SU-DHL-6 (cell line): ENCODE measurements at regions not wholly inside any gene's neighbourhood (a gene's known extent, or its start where the extent isn't known, plus 50 kb on each side); places are given as distances from the start of the nearest gene placed in this dataset.

Experiments
- H2AFZ ChIP-seq: fragments of 200-600 bp; sonication (generic); 2 replicates; pipeline ENCODE4 v1.6.1; 2014; ENCODE audit warnings: low read depth, mild to moderate bottlenecking, moderate library complexity, mixed read lengths, antibody characterized with exemption, low read length; ENCODE audit not compliant: severe bottlenecking
- H3F3A ChIP-seq: fragments of 200-600 bp; shearing (Covaris generic); 2 replicates; pipeline ENCODE4 v1.6.0; 2016; ENCODE audit warnings: antibody characterized with exemption, mild to moderate bottlenecking; ENCODE audit not compliant: insufficient read depth
- H3K27ac ChIP-seq: fragments of 200-600 bp; sonication (generic); 2 replicates; pipeline ENCODE4 v1.5.1; 2016; ENCODE audit warnings: low read depth, mild to moderate bottlenecking, low read length, moderate library complexity, mixed read lengths
- H3K27me3 ChIP-seq: fragments of 200-600 bp; sonication (generic), shearing (Covaris generic); 2 replicates; pipeline ENCODE4 v1.6.0; 2014; ENCODE audit warnings: mild to moderate bottlenecking, low read length
- H3K36me3 ChIP-seq: fragments of 200-600 bp; sonication (generic); 2 replicates; pipeline ENCODE4 v1.6.1; 2014; ENCODE audit warnings: mild to moderate bottlenecking, low read length, mixed read lengths
- H3K4me2 ChIP-seq: fragments of 300-600, 200-600 bp; shearing (Covaris generic), sonication (generic); 2 replicates; pipeline ENCODE4 v1.6.0; 2014; ENCODE audit warnings: low read length, low read depth, mild to moderate bottlenecking; ENCODE audit not compliant: poor library complexity, severe bottlenecking
- H3K4me3 ChIP-seq: fragments of 200-600 bp; sonication (generic); 2 replicates; pipeline ENCODE4 v1.5.1; 2014; ENCODE audit warnings: antibody characterized with exemption, low read length, mild to moderate bottlenecking, mixed read lengths; ENCODE audit not compliant: insufficient read depth, poor library complexity, severe bottlenecking
- H3K79me2 ChIP-seq: fragments of 200-600 bp; sonication (generic); 2 replicates; pipeline ENCODE4 v1.6.1; 2014; ENCODE audit warnings: mild to moderate bottlenecking, low read length, moderate library complexity; ENCODE audit not compliant: insufficient read depth
- H3K9ac ChIP-seq: fragments of 200-600 bp; sonication (generic); 2 replicates; pipeline ENCODE4 v1.7.0; 2014; ENCODE audit warnings: mild to moderate bottlenecking, low read length
- H3K9me2 ChIP-seq: fragments of 200-600 bp; sonication (generic); replicated peaks from 2 replicates; pipeline ENCODE4 v1.6.1; 2014; ENCODE audit warnings: low read length; ENCODE audit not compliant: insufficient read depth
- H3K9me3 ChIP-seq: fragments of 200-600 bp; sonication (generic); 2 replicates; pipeline ENCODE4 v1.6.1; 2014; ENCODE audit warnings: low read length, mixed read lengths; ENCODE audit not compliant: insufficient read depth
- H4K20me1 ChIP-seq: fragments of 200-600 bp; sonication (generic); 2 replicates; pipeline ENCODE4 v1.6.1; 2014; ENCODE audit warnings: low read depth, mild to moderate bottlenecking, antibody characterized with exemption, low read length, moderate library complexity, mixed read lengths
- CTCF ChIP-seq: fragments of 200-600 bp; sonication (generic); IDR thresholded peaks from one replicate; pipeline ENCODE4 v1.5.1; 2017; ENCODE audit warnings: antibody characterized with exemption, mild to moderate bottlenecking, low read length, moderate library complexity; ENCODE audit not compliant: insufficient read depth, poor library complexity, severe bottlenecking
- EZH2phosphoT487 ChIP-seq: fragments of 200-600 bp; sonication (generic), shearing (Covaris generic); conservative IDR thresholded peaks from 2 replicates; pipeline ENCODE4 v1.6.1; 2018; ENCODE audit warnings: mild to moderate bottlenecking, antibody characterized with exemption, low read length, moderate library complexity, mixed read lengths

- no peak overlapping the region for H3K27ac ChIP-seq
- H3F3A ChIP-seq: no peaks in the 10 kb centered on the region
- H3K9me3 ChIP-seq: peaks cover 6% of the 10 kb centered on the region; the same call in 1 of the 2 replicates
- H3K79me2 ChIP-seq: no peaks in the 10 kb centered on the region
- no peak for TF ChIP-seq CTCF
- no peak for TF ChIP-seq EZH2phosphoT487
- H2AFZ ChIP-seq: no peak overlapping the region
- no peak overlapping the region for H3K9ac ChIP-seq
- no peaks in the 10 kb centered on the region for H3K27me3 ChIP-seq
- H3K9me2 ChIP-seq: no peaks in the 10 kb centered on the region
- H4K20me1 ChIP-seq: no peaks in the 10 kb centered on the region
- no peak overlapping the region for H3K4me2 ChIP-seq
- no peaks in the 10 kb centered on the region for H3K36me3 ChIP-seq
- no peak overlapping the region for H3K4me3 ChIP-seq
Measured at GRCh38 chr2:5913711-5914395, 221.7 kb downstream of the SOX11 start.

GRCh38 chr2:5914811-5915611 lies 222.8 kb downstream of the SOX11 start:
- Histone ChIP-seq H3K27me3 (no peaks in the 10 kb centered on the region), H3K9ac (no peak overlapping the region), H3K9me2 (no peaks in the 10 kb centered on the region), H3K4me3 (no peak overlapping the region), H4K20me1 (no peaks in the 10 kb centered on the region), H3K4me2 (no peak overlapping the region), H3K9me3 (peaks cover 6% of the 10 kb centered on the region; the same call in 1 of the 2 replicates), H2AFZ (no peak overlapping the region), H3K27ac (no peak overlapping the region), H3F3A (no peaks in the 10 kb centered on the region), H3K36me3 (no peaks in the 10 kb centered on the region), H3K79me2 (no peaks in the 10 kb centered on the region)
- TF ChIP-seq EZH2phosphoT487 (no peak), CTCF (no peak)

GRCh38 chr2:5915881-5916310 lies 223.7 kb downstream of the SOX11 start:
- Histone ChIP-seq H3K4me3 (no peak overlapping the region), H3K9me3 (peaks cover 6% of the 10 kb centered on the region; the same call in 1 of the 2 replicates), H3K9ac (no peak overlapping the region), H3K4me2 (no peak overlapping the region), H3K27ac (no peak overlapping the region), H4K20me1 (no peaks in the 10 kb centered on the region), H3K79me2 (no peaks in the 10 kb centered on the region), H3K9me2 (no peaks in the 10 kb centered on the region), H3F3A (no peaks in the 10 kb centered on the region), H3K27me3 (no peaks in the 10 kb centered on the region), H3K36me3 (no peaks in the 10 kb centered on the region), H2AFZ (no peak overlapping the region)
- TF ChIP-seq CTCF (peak; percentile 46), EZH2phosphoT487 (no peak)
